ENCODE measurements at regions not wholly inside any gene's neighbourhood (a gene's known extent, or its start where the extent isn't known, plus 50 kb on each side); places are given as distances from the start of the nearest gene placed in this dataset.

DNA sequence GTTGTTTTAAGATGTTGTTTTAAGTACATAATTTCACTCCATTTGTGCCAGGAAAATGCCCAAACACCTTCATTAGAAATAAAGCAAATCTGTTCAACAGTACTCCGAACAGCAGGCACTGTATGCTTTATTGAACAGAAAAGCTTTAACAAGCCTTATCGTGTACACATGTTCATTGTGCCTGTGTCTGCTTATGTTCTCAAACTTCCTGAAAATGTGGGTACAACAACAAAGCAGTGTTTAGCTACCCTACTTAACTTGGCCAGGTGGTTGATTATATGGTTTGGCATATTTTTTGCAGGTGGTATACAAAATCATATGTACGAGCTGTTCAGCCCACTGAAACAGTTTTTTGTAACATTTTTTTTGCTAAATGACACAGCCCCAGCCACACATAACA is 718.0 kb downstream of the DACH1 start:
- Histone ChIP-seq H4K20me1 (ENCODE audit: insufficient read depth) (no peaks in the 10 kb centered on the region), H3K27me3 (ENCODE audit: insufficient read depth, low read depth) (no peaks in the 10 kb centered on the region), H3K79me2 (ENCODE audit: insufficient read depth, low read depth) (no peaks in the 10 kb centered on the region), H3K4me3 (IDR thresholded peaks at IDR 0.05; ENCODE audit: insufficient read depth, low read depth, low read length) (no peak overlapping the region), H3K4me2 (no peak overlapping the region), H3K4me1 (ENCODE audit: low read depth, poor library complexity, severe bottlenecking) (no peaks in the 10 kb centered on the region), H3K36me3 (ENCODE audit: insufficient read depth) (no peaks in the 10 kb centered on the region), H2AFZ (ENCODE audit: low read depth) (no peak overlapping the region), H3K9ac (no peak overlapping the region), H3K27ac (no peak overlapping the region)
- TF ChIP-seq, protein P1, sequence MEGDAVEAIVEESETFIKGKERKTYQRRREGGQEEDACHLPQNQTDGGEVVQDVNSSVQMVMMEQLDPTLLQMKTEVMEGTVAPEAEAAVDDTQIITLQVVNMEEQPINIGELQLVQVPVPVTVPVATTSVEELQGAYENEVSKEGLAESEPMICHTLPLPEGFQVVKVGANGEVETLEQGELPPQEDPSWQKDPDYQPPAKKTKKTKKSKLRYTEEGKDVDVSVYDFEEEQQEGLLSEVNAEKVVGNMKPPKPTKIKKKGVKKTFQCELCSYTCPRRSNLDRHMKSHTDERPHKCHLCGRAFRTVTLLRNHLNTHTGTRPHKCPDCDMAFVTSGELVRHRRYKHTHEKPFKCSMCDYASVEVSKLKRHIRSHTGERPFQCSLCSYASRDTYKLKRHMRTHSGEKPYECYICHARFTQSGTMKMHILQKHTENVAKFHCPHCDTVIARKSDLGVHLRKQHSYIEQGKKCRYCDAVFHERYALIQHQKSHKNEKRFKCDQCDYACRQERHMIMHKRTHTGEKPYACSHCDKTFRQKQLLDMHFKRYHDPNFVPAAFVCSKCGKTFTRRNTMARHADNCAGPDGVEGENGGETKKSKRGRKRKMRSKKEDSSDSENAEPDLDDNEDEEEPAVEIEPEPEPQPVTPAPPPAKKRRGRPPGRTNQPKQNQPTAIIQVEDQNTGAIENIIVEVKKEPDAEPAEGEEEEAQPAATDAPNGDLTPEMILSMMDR (conservative IDR thresholded peaks at IDR 0.05; ENCODE audit: low read depth, low read length) = no peak

DNA sequence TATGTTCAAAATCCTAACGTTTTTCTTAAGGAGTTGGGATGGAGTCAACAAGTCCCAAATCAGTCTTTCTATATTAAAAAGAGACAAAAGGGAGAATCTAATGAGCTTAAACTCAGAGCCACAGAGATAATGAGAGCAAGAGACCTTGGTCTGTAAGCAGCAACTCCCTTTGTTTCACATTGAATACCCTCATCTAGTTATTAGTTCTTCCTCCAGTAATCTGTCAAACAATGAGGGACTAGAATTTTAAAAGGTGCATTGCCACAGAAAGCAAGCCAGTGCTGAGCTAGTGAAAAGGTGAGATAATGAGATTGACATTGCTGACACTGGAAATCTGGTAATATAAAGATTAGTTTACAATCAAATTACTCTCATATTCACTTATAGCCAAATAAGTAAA is 718.6 kb downstream of the DACH1 start:
- no peak overlapping the region for H3K4me3 ChIP-seq (IDR thresholded peaks at IDR 0.05; ENCODE audit: insufficient read depth, low read depth, low read length)
- H3K27me3 ChIP-seq (ENCODE audit: insufficient read depth, low read depth) = no peaks in the 10 kb centered on the region
- no peaks in the 10 kb centered on the region for H3K79me2 ChIP-seq (ENCODE audit: insufficient read depth, low read depth)
- H3K4me1 ChIP-seq (ENCODE audit: low read depth, poor library complexity, severe bottlenecking) = no peaks in the 10 kb centered on the region
- H3K36me3 ChIP-seq (ENCODE audit: insufficient read depth) = no peaks in the 10 kb centered on the region
- TF ChIP-seq, protein P1 (conservative IDR thresholded peaks at IDR 0.05; ENCODE audit: low read depth, low read length) = no peak
- H3K9ac ChIP-seq = no peak overlapping the region
- no peak overlapping the region for H3K27ac ChIP-seq
- H4K20me1 ChIP-seq (ENCODE audit: insufficient read depth) = no peaks in the 10 kb centered on the region
- H3K4me2 ChIP-seq = no peak overlapping the region
- no peak overlapping the region for H2AFZ ChIP-seq (ENCODE audit: low read depth)

DNA sequence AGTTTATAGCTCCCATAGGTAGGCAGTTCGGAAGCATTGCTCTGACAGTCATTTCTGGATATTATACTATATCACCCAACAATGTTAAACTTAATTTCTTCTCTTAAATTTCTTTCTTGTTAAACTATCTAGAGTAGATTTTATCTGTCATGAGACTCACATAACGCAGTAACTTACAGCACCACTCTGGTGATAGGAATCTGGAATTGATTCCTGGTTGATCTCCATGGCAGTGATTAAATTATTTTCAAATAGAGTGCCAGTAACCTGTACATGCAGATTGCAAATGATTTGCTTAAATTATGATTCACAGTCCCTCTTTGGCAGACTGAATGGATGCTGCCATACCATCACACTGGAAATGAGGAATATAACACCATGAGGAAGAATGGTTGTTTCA is 722.1 kb downstream of the DACH1 start:
- no peaks in the 10 kb centered on the region for H3K27me3 ChIP-seq (ENCODE audit: insufficient read depth, low read depth)
- H3K36me3 ChIP-seq (ENCODE audit: insufficient read depth) = no peaks in the 10 kb centered on the region
- H4K20me1 ChIP-seq (ENCODE audit: insufficient read depth) = no peaks in the 10 kb centered on the region
- H3K4me3 ChIP-seq (IDR thresholded peaks at IDR 0.05; ENCODE audit: insufficient read depth, low read depth, low read length) = no peak overlapping the region
- H2AFZ ChIP-seq (ENCODE audit: low read depth) = no peak overlapping the region
- H3K4me2 ChIP-seq = no peak overlapping the region
- H3K79me2 ChIP-seq (ENCODE audit: insufficient read depth, low read depth) = no peaks in the 10 kb centered on the region
- no peaks in the 10 kb centered on the region for H3K4me1 ChIP-seq (ENCODE audit: low read depth, poor library complexity, severe bottlenecking)
- TF ChIP-seq, protein P1 (conservative IDR thresholded peaks at IDR 0.05; ENCODE audit: low read depth, low read length) = no peak
- H3K9ac ChIP-seq = no peak overlapping the region
- H3K27ac ChIP-seq = no peak overlapping the region

DNA sequence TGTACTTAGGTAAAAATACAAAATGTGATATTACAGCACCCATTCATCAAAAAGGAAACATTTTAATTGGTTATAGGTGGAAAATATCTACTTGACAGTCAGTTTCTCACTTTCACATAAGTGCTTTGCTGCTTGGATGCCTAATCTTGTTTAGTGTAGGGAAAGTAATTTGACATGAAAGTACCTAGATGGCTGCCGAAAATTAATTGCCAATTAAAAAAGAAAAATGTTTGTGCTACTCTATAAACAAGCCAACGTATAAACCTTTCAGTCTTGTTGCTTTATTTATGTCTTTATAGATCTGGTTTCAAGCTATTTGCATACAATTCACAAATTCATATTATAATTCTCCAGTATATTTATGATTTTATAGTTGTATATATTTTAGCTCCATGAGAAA is 729.9 kb downstream of the DACH1 start:
- TF ChIP-seq, protein P1 (conservative IDR thresholded peaks at IDR 0.05; ENCODE audit: low read depth, low read length) = no peak
- Histone ChIP-seq H3K36me3 (ENCODE audit: insufficient read depth) (no peaks in the 10 kb centered on the region), H3K9ac (no peak overlapping the region), H3K4me3 (IDR thresholded peaks at IDR 0.05; ENCODE audit: insufficient read depth, low read depth, low read length) (no peak overlapping the region), H3K27ac (no peak overlapping the region), H3K4me2 (no peak overlapping the region), H3K27me3 (ENCODE audit: insufficient read depth, low read depth) (no peaks in the 10 kb centered on the region), H2AFZ (ENCODE audit: low read depth) (no peak overlapping the region), H3K4me1 (ENCODE audit: low read depth, poor library complexity, severe bottlenecking) (no peaks in the 10 kb centered on the region), H3K79me2 (ENCODE audit: insufficient read depth, low read depth) (no peaks in the 10 kb centered on the region), H4K20me1 (ENCODE audit: insufficient read depth) (no peaks in the 10 kb centered on the region)

DNA sequence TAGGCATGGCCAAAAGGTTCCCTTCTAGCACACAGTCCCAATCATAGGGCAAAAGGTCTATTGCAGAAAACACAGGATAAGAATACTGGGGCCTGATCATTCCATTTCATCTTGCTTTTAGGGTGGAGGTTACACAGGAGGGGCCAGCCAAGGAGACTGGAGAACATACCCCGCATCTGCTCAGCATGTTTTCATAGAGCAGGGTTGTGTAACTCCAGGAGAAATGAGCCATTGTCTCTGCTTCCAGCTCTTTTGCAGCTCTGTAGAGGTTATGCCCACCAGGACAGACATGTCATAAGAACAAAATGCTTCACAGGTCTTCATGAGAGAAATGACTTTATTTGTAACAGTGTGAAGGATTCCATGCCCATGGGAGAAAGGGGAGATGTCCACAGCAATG is 742.8 kb downstream of the DACH1 start:
- Histone ChIP-seq H3K4me2 (no peak overlapping the region), H3K9ac (no peak overlapping the region), H3K4me1 (ENCODE audit: low read depth, poor library complexity, severe bottlenecking) (no peaks in the 10 kb centered on the region), H4K20me1 (ENCODE audit: insufficient read depth) (no peaks in the 10 kb centered on the region), H2AFZ (ENCODE audit: low read depth) (no peak overlapping the region), H3K4me3 (IDR thresholded peaks at IDR 0.05; ENCODE audit: insufficient read depth, low read depth, low read length) (no peak overlapping the region), H3K27me3 (ENCODE audit: insufficient read depth, low read depth) (no peaks in the 10 kb centered on the region), H3K36me3 (ENCODE audit: insufficient read depth) (no peaks in the 10 kb centered on the region), H3K27ac (no peak overlapping the region), H3K79me2 (ENCODE audit: insufficient read depth, low read depth) (no peaks in the 10 kb centered on the region)
- TF ChIP-seq, protein P1 (conservative IDR thresholded peaks at IDR 0.05; ENCODE audit: low read depth, low read length) = no peak
